GM10266 (cell line): ENCODE measurements at regions not wholly inside any gene's neighbourhood (a gene's known extent, or its start where the extent isn't known, plus 50 kb on each side); places are given as distances from the start of the nearest gene placed in this dataset.

Source experiments
- DNase-seq: peaks from one replicate; pipeline ENCODE4 v3.0.0; 2012; ENCODE audit errors: extremely low spot score
- TF ChIP-seq, protein P1 (sequence below): IDR thresholded peaks from 2 replicates; pipeline ENCODE4 v1.5.1; 2012; ENCODE audit warnings: mild to moderate bottlenecking, low read depth; ENCODE audit not compliant: control insufficient read depth, insufficient read depth; ENCODE audit errors: missing control alignments

DNA sequence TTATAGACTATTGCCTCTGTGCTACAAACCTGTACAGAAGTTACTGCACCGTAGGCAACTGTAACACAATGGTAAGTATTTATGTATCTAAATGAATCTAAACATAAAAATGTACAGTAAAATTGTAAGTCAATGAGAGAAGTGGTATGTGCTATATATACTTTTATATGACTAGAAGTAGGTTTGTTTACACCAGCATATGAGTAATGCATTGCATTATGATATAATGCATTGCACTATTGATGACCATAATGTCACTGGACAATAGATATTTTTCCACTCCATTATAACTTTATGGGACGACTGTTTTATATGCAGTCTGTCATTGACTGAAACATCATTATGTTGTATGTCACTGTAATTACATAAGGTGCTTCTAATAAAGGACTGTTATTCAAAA, 340.3 kb upstream of the SNX7 start:
- TF ChIP-seq, protein P1, sequence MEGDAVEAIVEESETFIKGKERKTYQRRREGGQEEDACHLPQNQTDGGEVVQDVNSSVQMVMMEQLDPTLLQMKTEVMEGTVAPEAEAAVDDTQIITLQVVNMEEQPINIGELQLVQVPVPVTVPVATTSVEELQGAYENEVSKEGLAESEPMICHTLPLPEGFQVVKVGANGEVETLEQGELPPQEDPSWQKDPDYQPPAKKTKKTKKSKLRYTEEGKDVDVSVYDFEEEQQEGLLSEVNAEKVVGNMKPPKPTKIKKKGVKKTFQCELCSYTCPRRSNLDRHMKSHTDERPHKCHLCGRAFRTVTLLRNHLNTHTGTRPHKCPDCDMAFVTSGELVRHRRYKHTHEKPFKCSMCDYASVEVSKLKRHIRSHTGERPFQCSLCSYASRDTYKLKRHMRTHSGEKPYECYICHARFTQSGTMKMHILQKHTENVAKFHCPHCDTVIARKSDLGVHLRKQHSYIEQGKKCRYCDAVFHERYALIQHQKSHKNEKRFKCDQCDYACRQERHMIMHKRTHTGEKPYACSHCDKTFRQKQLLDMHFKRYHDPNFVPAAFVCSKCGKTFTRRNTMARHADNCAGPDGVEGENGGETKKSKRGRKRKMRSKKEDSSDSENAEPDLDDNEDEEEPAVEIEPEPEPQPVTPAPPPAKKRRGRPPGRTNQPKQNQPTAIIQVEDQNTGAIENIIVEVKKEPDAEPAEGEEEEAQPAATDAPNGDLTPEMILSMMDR = no peak
- no peak for DNase-seq

DNA sequence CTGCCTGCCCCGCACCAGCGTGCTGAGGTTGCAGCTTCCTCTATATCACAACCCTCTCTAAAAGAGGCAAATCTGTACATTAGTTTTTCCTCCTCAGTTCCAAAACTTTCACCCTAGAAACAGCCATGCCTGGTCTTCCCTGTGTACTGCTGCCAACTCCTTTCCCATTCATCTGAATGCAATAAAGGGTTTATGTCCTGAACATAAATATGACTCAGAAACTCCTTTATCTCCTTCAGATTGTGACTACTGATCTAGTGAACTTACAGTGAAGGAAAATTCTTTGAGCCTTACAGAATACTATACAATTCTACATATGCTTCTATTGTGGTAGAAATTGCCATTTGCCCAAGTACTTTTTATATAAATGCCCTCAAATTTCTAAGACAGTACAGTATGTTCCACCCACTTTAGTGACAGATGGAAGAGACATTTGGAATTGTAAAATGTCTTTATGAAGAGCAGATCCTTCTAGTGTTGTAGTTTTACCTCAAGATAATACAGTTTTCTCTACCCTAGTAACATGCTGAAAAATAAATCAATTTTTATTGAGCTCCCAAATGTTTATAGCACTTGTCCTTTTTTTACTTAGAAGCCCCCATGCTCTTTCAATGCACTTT, 345.1 kb upstream of the SNX7 start:
- DNase-seq = no peak
- TF ChIP-seq, protein P1 = no peak

DNA sequence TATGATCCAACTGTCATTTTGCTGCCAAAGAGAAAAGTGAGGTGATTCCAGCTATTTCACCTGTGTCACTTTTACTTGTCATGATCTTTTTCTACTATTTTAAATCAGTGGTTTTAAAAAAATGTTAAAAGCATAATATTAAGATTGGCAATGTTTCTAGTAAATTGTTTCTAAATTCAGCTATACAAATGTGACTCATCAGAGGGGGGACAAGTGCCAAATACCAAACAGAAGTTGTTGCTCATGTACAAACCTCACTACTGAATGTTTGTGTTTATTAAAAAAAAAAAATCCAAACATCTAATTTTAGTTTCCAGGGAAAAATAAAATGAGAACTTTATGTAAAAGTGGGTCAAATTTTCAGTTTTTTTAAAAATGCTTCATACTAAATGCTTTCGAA, 346.2 kb upstream of the SNX7 start:
- DNase-seq = no peak
- TF ChIP-seq, protein P1 = no peak

DNA sequence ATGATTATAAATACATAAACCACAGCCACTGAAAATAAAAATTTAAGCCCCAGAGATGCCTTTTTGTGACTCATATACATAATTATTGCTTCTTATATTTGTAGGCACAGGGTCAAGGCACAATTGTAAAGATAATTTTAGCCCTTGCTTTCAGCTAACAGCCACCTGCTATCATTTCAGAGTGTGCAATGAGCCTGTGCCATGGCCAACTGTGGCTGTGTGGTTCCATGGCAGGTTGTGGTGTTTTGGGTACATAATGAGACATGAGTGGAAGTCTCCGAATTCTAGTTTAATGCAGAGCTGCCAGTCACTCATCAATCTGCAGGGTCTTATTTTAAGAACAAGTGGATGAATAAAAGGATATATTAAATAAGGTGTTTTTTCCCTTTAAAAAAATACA, 346.9 kb upstream of the SNX7 start:
- DNase-seq = no peak
- TF ChIP-seq, protein P1 = no peak

DNA sequence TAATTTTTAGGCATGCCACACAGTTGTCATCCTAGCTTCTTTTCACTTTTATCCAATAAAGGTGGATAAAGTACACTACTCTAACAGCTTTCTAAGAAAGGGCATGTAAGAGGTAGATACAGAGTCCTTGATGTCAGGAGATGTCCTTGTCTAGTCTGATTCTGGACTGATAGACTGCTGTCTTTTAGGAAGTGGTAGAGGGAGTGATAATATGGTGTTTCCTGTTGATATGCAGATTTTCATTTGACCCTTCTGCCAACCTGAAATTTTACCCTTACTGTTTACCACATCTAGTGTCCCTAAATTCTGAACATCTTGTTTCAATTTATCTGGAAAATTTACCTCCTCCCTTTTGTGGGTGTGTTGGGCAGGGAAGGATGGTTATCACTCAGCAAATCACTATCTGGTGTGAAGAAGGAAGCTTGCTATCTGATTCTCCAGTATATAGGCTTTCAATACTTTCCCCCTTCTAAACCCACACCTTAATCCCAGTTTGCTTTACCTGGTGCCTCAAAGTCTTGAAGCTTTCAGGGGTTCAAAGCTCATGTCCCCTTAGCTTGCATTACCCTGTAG, 354.9 kb upstream of the SNX7 start:
- TF ChIP-seq, protein P1 = no peak
- no peak for DNase-seq

DNA sequence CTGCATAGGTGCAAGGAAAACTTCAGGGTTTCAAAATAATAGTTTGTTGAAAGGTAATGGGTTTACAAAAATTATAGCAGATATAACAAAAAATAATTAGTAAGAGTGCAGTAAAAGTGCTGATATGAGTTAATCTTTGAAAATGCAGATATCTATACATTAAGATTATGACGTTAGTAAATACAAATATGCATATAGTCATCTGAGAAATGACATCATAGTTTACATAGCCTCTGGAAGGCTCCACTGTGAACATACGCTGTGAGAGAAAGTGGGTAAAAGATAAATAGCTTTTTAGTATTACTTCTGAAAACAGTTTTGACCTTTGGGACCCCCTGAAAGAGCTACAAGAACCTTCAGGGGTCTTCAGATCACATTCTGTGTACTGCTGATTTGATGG, 356.2 kb upstream of the SNX7 start:
- TF ChIP-seq, protein P1 = no peak
- DNase-seq = no peak

DNA sequence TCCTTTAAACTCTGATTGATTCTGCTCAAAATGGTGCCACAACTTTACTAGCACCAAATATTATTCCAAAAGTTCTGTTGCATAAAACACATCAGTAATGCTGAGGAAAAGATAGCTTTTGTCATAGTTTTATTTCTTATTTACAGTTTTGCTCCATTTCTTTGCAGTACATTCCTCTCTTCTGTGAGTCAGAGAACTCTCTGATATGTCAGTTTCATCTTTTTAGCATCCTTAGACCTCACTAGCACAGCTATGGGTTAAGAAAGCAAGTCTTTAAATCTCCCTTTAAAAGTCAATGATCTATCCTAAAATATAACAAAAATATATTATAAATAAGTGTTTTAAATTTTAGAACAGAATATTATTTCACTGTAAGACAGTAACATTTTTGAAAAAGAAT, 356.6 kb upstream of the SNX7 start:
- TF ChIP-seq, protein P1 = no peak
- DNase-seq = no peak
